Heart right ventricle (tissue), 16 donors: ENCODE measurements at regions not wholly inside any gene's neighbourhood (a gene's known extent, or its start where the extent isn't known, plus 50 kb on each side); places are given as distances from the start of the nearest gene placed in this dataset.

Experiments
- ATAC-seq, 8 donors: fragments of 200-7000 bp; cut with Tn5 transposase; one replicate each; pipeline ENCODE4 v1.9.1; 2020; ENCODE audit warnings: mild to moderate bottlenecking in 8 of 8, moderate library complexity in 8 of 8, moderate number of reproducible peaks in 1 of 8
- DNase-seq, 2 donors: peaks; one replicate each; pipeline ENCODE4 v3.0.0-alpha.2; 2020
- H3K27ac ChIP-seq, 10 donors: fragments of 200-600 bp; sonication (generic) in 2 of 10; one replicate each; pipeline versions ENCODE4 v1.5.0 to v1.8.0; 2020 to 2022; ENCODE audit warnings: mild to moderate bottlenecking in 3 of 10
- H3K27me3 ChIP-seq, 7 donors: fragments of 200-600 bp; one replicate each; pipeline ENCODE4 v1.8.0; 2021 to 2022; ENCODE audit warnings: mild to moderate bottlenecking in 2 of 7
- H3K36me3 ChIP-seq, 9 donors: fragments of 200-600 bp; sonication (generic) in 1 of 9; one replicate each; pipeline versions ENCODE4 v1.5.0 to v1.8.0; 2020 to 2022; ENCODE audit warnings: mild to moderate bottlenecking in 2 of 9
- H3K4me1 ChIP-seq, 9 donors: fragments of 200-600 bp; sonication (generic) in 1 of 9; one replicate each; pipeline versions ENCODE4 v1.5.0 to v1.8.0; 2020 to 2022; ENCODE audit warnings: mild to moderate bottlenecking in 4 of 9
- H3K4me3 ChIP-seq, 10 donors: fragments of 200-600 bp; sonication (generic) in 2 of 10; one replicate each; pipeline versions ENCODE4 v1.5.0 to v1.8.0; 2020 to 2022; ENCODE audit warnings: mild to moderate bottlenecking in 7 of 10, moderate library complexity in 2 of 10
- H3K9me3 ChIP-seq, 11 donors: fragments of 200-600 bp in 10 of 11; sonication (generic) in 2 of 11; one replicate each; pipeline versions ENCODE4 v1.5.0 to v1.8.0; 2013 to 2022; ENCODE audit warnings: mild to moderate bottlenecking in 2 of 11, control low read depth in 1 of 11, moderate library complexity in 1 of 11
- CTCF ChIP-seq, 9 donors: fragments of 200-600 bp; sonication (generic) in 2 of 9; IDR thresholded peaks; one replicate each; pipeline versions ENCODE4 v1.5.0 to v1.8.0; 2021 to 2022; ENCODE audit warnings: antibody characterized with exemption in 9 of 9, mild to moderate bottlenecking in 5 of 9, moderate library complexity in 1 of 9
- WGBS, 2 donors: extraction: QIAGEN DNeasy Blood & Tissue Kit; methylation state at CpG; one replicate each; pipeline ENCODE4 v1.1.7; 2013; ENCODE audit warnings: inconsistent platforms in 1 of 2; 5-methylcytosine and 5-hydroxymethylcytosine counted together
- intact Hi-C, 10 donors: fragments of 100-400 bp; cut with DNase I; formaldehyde crosslinking; loops; one replicate each; pipeline versions ENCODE4 v1.11.1 to v1.14.2; 2022
- donor health status: Arrhythmogenic right ventricular cardiomyopathy.
- donor health status: ischemic (EF 13 %, LVEDD 7.1; RV severe dilation, severe dysfunction).
- donor health status: healthy with polysubstance abuse.
- donor health status: DM: no; HTN: yes; CAD: no.
- donor health status: DM: no; HTN: no; CAD: no.
- donor health status: ischemic (EF 25% LVEDD 6.9; RV normal size, moderate dysfunction).
- donor health status: ischemic (EF 25% LVEDD 5.7; RV mildly dilated, moderate dysfunction).
- donor health status: healthy.
- donor health status: DM: yes; HTN: yes; CAD: no.
- donor health status: Ischemic cardiomyopathy.
- donor health status: ischemic (EF 35%, LVEDD 5.7; RV mildly dilated, moderate dysfunction).
- donor health status: nonischemic (EF 11% LVEDD 7.7; RV severe dilation, severe dysfunction).
- donor health status: DM: yes; HTN: yes; CAD: no.
- donor health status: PGD.
- donor health status: ischemic (EF 29% LVEDD 5.4; RV normal size, mild dysfunction).
- donor health status: nonischemic (EF 23%, LVEDD 6.1; RV moderate dilation, normal function).

GRCh38 chrX:20585782-20586181 is 319.1 kb upstream of the RPS6KA3 start:
- H3K4me3 ChIP-seq: no peak overlapping the region
- WGBS, 2 donors: 10 to 25% methylated on average over 2 of the region's 2 CpGs

DNA sequence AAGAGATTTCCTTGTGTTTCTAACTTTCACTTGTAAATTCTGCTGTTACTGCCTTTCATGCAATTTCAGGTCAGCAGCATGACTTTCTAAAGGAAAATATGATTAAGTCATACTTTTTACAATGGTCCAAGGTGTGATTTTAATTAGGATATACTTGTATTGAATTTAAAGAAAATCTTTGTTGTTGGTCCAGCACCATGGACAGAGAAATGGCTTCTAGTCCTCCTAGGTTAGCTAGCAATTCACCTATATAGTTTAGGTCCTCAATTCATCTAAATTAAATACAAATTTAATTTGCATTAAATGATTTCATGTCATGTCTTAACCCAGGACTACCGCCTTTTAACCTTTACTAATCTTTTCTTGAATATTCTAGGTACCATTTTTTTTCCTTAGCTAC is 304.9 kb upstream of the RPS6KA3 start:
- ATAC-seq (no peak), DNase-seq (no peak)
- intact Hi-C loops: no loop called here
- Histone ChIP-seq H3K9me3 (no peaks in the 10 kb centered on the region), H3K27ac (no peak overlapping the region), H3K4me3 (no peak overlapping the region), H3K27me3 (peaks cover 0 to 5% (median 0%) of the 10 kb centered on the region in 7 donors), H3K4me1 (no peaks in the 10 kb centered on the region), H3K36me3 (no peaks in the 10 kb centered on the region)
- TF ChIP-seq CTCF (IDR thresholded peaks at IDR 0.05): no peak
- 65 to 68% methylated on average over 1 of the region's 1 CpG for whole genome bisulfite sequencing, 2 donors

More at GRCh38 chrX:20585782-20586181, 319.1 kb upstream of the RPS6KA3 start:
- TF ChIP-seq CTCF (IDR thresholded peaks at IDR 0.05): no peak
- Histone ChIP-seq H3K27me3 (no peaks in the 10 kb centered on the region), H3K4me1 (no peaks in the 10 kb centered on the region), H3K9me3 (peaks cover 0 to 23% (median 0%) of the 10 kb centered on the region in 11 donors), H3K27ac (no peak overlapping the region), H3K36me3 (no peaks in the 10 kb centered on the region)
- intact Hi-C loops: no loop called here
- DNase-seq (no peak), ATAC-seq (no peak)

DNA sequence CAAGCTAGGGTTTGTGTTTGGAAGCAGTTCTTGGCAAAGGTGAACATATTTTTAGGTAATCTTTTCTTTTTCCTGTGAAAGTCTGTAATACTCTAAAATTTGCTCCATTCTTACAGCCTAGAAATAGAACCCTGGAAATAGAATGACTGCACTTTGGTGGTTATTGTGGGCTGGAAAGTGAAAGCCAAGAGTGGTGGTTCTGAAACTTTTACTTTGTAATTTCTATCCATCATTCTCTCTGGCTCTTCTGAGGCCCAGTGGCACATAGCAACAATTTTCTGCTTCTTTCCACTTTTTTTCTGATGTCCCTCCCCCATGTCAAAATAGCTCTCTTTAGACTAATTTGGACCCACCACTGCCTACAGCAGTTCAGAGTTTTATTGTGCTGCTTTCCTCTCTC is 300.4 kb upstream of the RPS6KA3 start:
- TF ChIP-seq CTCF (IDR thresholded peaks at IDR 0.05): no peak
- intact Hi-C loops: no loop called here
- Histone ChIP-seq H3K4me1 (no peaks in the 10 kb centered on the region), H3K9me3 (no peaks in the 10 kb centered on the region), H3K4me3 (no peak overlapping the region), H3K27ac (no peak overlapping the region), H3K36me3 (no peaks in the 10 kb centered on the region), H3K27me3 (peaks cover 0 to 4% (median 0%) of the 10 kb centered on the region in 7 donors)
- DNase-seq (no peak), ATAC-seq (no peak)

DNA sequence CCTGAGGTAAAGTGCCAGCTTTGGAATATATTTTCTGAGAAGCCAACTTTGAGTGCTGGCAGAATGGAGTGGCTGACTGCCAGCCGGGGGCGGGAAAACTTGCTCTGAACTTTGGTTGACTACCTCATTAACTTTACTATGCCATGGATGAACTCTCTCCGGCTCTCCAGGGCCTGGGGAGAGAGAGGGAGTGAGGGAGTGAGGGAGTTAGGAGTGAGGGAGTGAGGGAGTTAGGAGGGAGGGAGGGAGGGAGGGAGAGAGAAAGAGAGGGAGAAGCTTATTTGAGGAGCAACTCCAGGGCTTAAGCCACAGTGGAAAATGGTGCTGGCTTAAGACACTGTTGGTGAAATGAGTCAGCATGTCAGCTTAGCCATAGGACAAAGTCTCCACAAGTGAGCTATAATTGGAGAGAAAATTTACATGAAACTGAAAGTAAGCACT is 280.9 kb upstream of the RPS6KA3 start:
- H3K27me3 ChIP-seq: no peaks in the 10 kb centered on the region
- H3K36me3 ChIP-seq: no peaks in the 10 kb centered on the region
- H3K9me3 ChIP-seq: peaks cover 0 to 18% (median 0%) of the 10 kb centered on the region in 11 donors
- 35 to 49% methylated on average over 3 of the region's 3 CpGs for WGBS, 2 donors
- intact Hi-C loops: no loop called here
- no peaks in the 10 kb centered on the region for H3K4me1 ChIP-seq
- no peak for DNase-seq
- H3K27ac ChIP-seq: no peak overlapping the region
- peak in 1 of 8 donors; percentile 39 for ATAC-seq
- TF ChIP-seq CTCF (IDR thresholded peaks at IDR 0.05): no peak
- no peak overlapping the region for H3K4me3 ChIP-seq
